Stomach (tissue), 4 donors: ENCODE measurements at regions not wholly inside any gene's neighbourhood (a gene's known extent, or its start where the extent isn't known, plus 50 kb on each side); places are given as distances from the start of the nearest gene placed in this dataset.

Experiments
- CTCF ChIP-seq, 7 experiments: fragments of 450-650 bp in 4 of 7; fragments of 200-600 bp in 3 of 7; sonication (generic) in 3 of 7; IDR thresholded peaks; one replicate each; pipeline ENCODE4 v1.5.1; 2016 to 2019; ENCODE audit warnings: antibody characterized with exemption in 7 of 7, control low read depth in 2 of 7, mild to moderate bottlenecking in 1 of 7
- POLR2AphosphoS5 ChIP-seq, 3 donors: sonication (generic); formaldehyde crosslinking; IDR thresholded peaks; one replicate each; pipeline ENCODE4 v1.6.1; 2016; ENCODE audit warnings: antibody characterized with exemption in 3 of 3

- TF ChIP-seq CTCF (IDR thresholded peaks at IDR 0.05) (no peak), POLR2AphosphoS5 (IDR thresholded peaks at IDR 0.05) (no peak)
These were observed 102.7 kb upstream of the SIM2 start for GRCh38 chr21:36596174-36596573.
